GM21447 (cell line): ENCODE measurements at regions not wholly inside any gene's neighbourhood (a gene's known extent, or its start where the extent isn't known, plus 50 kb on each side); places are given as distances from the start of the nearest gene placed in this dataset.

ENCODE experiments used
- ATAC-seq: cut with Tn5 transposase; IDR thresholded peaks from one replicate; pipeline ENCODE4 v1.9.1; 2021; ENCODE audit not compliant: unreplicated experiment

DNA sequence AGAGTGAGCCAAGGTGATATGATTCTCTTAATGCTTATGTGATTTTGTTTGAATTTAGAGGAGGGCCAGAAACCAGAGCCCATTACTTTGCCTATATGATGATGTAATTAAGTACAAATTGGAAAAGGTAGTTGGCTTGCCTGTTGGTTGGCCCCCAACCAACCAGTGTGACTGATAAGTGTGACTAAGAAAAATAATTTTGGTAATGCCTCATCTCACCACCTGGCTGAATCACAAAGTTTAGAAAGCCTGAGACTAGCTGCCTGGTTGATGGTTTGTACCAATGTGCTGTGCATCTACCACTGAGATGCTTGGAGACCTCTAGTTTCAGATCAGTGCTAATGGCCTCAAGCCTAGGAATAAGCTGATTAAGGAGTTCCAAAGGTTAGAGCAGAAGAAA is 338.7 kb downstream of the CDH2 start:
- ATAC-seq: no peak

GRCh38 chr18:27826101-27826500 is 350.8 kb downstream of the CDH2 start:
- ATAC-seq: no peak

DNA sequence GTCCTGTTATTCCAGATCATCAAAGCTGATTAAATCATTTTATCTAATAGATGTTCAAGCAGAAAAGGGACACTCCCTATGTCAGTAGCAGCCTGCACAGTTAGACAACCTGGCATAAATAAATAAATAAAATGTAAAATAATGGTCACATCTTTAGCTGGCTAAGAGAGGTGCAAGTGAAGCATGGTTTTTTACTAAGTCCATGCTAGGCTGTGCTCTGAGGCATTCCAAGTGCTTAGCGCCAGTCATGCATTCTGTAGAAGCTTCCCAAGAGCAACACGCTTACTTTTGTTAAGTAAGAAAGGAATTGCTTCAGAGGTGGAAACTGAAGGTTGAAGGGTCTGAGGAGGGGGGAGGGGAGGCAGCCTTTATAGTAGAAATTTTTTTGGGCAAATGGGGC is 351.2 kb downstream of the CDH2 start:
- no peak for ATAC-seq

GRCh38 chr18:27824841-27825681 is 351.9 kb downstream of the CDH2 start:
- no peak for ATAC-seq

DNA sequence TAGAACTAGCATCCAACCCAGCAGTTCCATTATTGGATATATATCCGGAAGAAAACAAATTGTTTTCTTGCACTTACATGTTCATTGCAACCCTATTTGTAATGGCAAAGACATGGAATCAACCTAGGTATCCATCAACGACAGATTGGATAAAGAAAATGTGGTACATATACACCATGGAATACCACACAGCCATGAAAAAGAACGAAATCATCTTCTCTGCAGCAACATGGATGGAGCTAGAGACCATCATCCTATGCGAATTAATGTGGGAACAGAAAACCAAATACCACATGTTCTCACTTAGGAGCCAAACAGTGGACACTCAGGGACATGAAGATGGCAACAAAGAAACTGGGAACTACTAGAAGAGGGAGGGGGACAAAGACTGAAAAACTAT is 352.7 kb downstream of the CDH2 start:
- ATAC-seq: no peak

DNA sequence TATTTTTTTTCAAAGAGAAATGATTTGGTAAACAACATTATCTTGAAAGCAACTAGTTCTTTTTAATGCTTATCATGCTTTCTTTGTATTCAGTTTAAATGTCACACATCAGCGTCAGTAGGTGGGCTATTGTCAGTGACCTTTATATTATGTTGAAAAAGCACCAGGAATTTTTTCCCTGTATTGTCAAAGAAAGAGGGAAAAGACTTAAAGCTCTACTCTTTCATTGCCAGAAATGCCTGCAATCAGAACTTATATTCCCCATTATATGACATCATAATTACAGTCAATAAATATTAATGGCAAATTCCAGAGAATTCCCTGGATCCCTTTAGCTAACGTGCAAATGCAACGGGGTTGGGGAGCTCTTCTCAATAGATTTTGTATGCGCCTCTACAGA is 353.9 kb downstream of the CDH2 start:
- ATAC-seq: no peak

GRCh38 chr18:27808683-27809082 is 368.2 kb downstream of the CDH2 start:
- ATAC-seq: no peak

DNA sequence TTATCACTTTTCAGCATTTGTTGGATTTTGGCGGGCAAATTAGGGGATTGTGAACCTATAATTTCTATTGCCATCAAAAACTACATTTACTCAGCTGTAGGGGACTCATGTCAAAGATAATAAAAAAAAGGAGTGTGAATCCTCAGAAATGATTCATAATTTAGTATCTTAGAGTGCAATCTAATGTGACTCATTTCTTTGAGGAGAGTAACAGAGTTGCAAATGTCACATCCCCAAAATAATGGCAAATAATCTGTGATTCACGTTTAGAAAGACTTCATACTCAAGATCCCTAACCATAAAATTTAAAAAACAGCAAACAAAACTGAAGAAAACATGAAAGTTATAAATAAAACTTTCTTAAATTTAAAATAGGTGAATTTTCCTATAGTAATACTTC is 373.0 kb downstream of the CDH2 start:
- ATAC-seq: no peak

GRCh38 chr18:27797484-27797883 is 379.4 kb downstream of the CDH2 start:
- no peak for ATAC-seq

DNA sequence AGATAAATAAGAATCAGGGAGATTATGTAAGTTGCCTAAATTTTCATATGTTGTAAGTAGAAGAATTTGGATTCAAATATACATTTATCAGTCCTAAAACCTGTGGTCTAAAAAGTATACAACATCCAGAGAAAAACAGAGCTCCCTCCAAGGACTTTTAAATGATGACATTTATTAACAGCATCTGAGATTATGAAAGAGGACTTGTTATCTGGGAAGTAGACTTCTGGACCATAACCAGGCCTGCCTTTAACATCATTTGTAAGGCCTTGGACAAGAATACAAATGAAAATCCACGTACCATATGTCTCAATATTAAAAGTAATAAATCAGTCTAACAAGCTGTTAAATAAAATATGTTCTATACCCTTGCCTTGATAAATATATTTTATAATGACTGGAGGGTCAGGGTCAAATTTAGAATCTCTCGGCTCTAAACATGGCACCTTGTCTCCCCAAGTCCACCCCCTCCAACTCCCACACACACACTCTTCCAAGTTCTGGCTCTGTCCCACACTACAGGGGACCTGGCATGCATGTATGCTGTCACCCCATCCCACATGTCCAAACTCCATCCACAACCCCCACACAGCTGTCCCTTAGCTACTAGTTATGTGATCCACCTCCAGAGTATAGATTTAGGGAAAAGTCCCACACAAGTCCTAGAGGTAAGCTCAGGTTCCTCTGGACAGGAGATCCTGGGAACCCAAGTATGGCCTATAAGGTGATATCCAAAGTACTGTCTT is 382.6 kb downstream of the CDH2 start:
- ATAC-seq: no peak

- ATAC-seq: no peak
These were observed 383.7 kb downstream of the CDH2 start for GRCh38 chr18:27793013-27793785.

DNA sequence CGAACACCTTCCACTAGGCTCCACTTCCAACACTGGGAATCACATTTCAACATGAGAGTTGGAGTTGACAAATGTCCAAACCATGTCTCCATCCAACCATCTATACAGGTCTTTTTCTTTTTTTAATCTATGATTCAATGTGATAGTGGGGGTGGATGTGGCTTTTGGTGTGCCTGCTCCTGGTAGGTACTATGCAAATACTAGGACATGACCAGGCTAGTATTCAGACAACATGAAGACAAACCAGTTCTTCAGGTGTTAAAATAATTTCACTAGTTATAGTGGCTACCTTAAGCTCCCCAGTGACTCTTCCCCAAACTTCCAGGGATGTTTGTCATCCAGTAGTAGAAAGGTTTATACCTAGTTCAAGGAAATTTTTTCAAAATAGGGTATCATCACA is 387.5 kb downstream of the CDH2 start:
- ATAC-seq: no peak

GRCh38 chr18:27787547-27787946 is 389.4 kb downstream of the CDH2 start:
- ATAC-seq: no peak

- no peak for ATAC-seq
These were observed 391.0 kb downstream of the CDH2 start for GRCh38 chr18:27785815-27786471.

DNA sequence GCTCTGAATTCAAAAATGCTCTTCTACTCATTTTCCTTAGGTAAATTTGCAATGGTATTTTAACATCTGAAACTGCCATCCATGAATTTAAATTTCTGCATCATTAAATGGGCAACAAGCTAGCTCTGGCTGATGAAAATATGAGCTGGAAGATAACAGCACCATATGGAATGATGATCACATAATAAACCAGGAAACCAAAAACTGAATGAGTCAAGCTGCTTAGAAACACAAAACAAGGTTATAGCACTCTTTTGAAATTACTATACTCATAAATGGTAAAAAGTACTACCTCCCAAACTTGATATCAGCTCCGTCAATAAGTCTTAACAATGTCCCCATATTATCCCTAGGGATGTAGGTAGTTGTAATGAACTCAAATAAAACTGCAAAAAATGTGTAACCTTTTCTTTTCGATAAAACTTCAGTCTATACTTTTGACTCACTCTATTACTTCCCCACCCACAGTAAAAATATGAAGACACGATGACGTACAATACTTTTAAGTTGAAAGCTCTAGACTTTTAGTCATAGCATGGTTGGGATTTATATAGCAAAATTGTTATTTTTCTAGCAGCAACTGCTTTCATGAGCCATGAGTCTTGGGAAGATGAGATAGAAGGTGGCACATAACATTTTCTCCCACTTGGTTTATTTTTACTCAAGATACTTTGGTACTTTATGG is 396.7 kb downstream of the CDH2 start:
- no peak for ATAC-seq

DNA sequence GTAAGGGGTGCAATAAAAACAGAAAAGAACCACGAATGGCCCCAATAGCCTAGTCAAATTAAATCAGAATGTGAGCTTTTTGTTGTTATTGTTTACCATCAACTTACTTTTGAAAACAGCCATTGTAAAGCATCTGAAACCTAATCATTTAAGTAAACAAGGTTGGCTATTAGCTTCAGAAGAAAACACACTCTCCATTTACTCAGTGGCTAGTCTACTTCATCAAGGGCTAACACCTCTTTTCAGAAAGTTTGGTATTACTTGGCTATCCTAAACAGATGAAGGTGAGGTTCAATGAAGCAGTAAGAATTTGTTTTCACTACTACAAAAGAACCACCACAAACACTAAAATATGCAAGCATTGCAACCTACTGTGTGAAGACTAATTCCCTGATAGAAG is 398.0 kb downstream of the CDH2 start:
- no peak for ATAC-seq

GRCh38 chr18:27778441-27778840 is 398.5 kb downstream of the CDH2 start:
- no peak for ATAC-seq

DNA sequence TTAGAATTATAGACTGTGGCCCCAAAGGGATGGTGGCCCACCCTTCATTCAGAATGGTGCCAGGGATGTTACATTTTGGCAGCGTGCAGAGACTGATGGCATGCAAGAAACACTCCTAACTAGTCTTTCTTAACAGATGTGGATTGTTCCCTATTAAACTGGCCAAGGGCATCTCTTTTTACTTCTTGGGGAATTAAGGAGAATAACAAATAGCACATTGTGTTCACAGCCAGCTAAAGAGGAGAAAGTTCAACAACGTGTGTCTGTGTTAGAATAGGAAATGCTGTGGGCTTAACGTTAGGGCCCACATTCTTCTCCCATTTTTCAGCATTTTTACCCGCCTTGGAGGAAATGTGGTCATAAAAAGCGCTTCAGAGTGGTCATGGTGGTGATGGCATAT is 404.8 kb downstream of the CDH2 start:
- no peak for ATAC-seq

DNA sequence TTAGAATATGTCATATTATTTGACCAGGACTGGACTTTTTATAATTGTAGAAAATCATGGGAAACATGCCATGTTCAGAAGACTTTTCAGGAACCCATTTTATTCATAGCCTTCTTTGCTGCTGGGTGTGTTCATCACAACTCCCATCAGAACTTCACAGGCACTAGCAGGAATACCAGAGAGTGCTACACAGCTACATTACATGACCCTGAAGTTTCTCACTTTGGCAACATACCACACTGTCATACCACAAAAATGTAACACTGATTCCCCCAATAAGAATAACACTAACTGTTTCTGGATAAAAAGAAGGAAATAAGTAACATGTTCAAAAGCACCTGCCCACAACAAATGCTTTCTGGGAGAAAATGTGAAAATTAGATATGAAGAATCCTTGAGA is 405.4 kb downstream of the CDH2 start:
- ATAC-seq: no peak

DNA sequence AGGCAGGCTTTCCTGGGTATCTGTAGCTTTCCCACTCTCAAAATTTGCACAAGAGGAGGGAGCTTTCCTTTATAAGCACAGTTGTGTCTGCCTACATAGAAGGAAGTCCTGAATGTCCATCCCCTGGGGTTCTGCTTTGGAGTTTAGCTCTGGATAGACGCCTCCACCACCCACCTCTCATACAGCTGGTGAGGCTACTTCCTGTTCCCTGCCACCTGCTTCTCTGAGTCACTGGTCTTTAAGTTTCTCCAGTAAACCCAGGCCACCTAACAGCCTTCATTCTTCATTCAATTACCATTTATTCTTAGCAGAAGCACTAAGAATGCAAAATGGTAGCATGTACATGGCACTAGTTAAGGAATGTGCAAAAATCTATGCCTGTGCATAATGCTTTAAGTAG is 407.8 kb downstream of the CDH2 start:
- ATAC-seq: no peak

DNA sequence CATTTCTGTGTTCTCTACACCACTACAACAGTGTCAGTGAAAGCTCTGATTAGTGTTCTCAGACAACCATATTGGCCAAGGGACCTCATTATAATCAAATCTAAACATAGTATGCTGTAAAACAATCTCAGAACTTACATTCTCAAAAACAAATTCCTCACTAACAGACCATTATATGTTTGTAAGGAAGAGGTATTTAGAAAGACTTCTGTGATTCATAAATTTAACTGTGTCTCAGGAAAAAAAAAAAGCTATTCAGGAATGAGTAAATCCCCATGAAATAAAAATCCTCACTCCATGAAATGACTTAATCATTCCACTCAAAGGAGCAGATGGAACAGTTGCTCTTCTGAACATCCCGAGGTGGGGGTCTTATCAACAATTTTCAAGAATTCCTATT is 413.0 kb downstream of the CDH2 start:
- ATAC-seq: no peak
